HG02798 (cell line): ENCODE measurements at regions not wholly inside any gene's neighbourhood (a gene's known extent, or its start where the extent isn't known, plus 50 kb on each side); places are given as distances from the start of the nearest gene placed in this dataset.
"Not testable (repeated sequence)": the region's sequence is repeated elsewhere in the genome, so short reads cannot be mapped to it uniquely, and the experiment has no call there.

ENCODE experiments used
- ATAC-seq: cut with Tn5 transposase; IDR thresholded peaks from one replicate; pipeline ENCODE4 v1.9.1; 2021; ENCODE audit warnings: mild to moderate bottlenecking; ENCODE audit not compliant: unreplicated experiment, poor library complexity

- ATAC-seq = no peak
Measured at GRCh38 chr6:112401083-112401482, 54.0 kb downstream of the RFPL4B start.

DNA sequence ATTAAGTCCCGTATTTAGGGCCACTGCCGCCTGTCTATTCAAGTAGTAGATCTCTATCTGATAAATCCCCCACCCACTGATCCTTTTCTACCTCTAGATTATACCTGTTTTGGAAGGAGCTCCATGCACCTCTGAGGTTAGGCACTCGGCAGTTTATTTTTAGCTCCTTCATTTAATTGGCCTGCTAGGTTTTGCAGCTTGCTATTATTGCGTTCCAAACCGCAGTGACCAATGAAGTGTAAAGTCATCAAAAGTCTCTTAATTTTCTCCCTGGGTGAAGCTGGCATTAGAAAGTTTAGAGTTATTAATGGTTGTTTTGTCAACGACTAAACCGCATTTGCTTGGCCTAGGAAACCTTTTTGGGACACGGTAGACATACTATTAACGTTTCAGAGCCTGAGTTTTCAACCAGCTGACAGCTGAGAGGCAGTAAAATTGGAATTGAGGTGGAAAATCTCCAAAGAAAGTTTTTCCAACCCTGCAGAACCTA, 60.0 kb downstream of the RFPL4B start:
- ATAC-seq = no peak

DNA sequence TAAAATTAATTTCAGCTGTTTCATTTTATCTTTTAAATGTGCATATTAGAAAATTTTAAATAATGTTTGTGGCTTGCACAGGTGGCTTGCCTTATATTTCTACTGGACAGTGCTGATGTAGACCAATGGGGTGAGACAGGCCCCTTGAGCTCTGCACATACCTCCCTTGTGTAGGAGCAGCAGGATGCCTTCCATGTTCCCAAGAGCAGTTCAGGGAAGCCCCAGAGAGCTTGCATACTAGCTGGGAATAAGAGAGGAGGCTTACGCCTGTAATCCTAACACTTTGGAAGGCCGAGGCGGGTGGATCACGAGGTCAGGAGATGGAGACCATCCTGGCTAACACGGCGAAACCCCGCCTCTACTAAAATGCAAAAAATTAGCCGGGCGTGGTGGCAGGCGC, 61.4 kb downstream of the RFPL4B start:
- no peak for ATAC-seq

- no peak for ATAC-seq
Measured at GRCh38 chr6:112409311-112409710, 62.2 kb downstream of the RFPL4B start.

DNA sequence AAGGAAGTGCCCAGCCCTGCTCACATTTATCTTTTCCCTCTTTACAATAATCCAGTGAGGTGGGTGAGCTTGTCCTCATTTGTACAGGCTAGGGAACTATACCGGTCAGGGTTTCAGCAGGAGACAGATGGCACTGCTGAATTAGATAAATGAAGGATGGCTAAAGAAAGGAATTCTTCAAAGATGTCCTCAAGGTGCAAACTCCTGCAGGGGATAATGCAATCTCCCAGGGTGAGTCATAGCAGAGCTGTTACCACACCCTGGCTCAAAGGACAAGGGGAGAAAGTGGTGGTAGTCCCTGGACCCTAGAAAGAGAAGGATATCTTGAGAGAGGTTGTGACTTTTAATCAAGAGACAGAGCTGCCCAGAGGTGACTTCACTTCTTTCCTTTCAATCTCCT, 66.7 kb downstream of the RFPL4B start:
- ATAC-seq = no peak

- no peak for ATAC-seq
Measured at GRCh38 chr6:112415366-112415765, 68.2 kb downstream of the RFPL4B start.

GRCh38 chr6:112416866-112417265, 69.7 kb downstream of the RFPL4B start:
- ATAC-seq = no peak

- ATAC-seq = not testable (repeated sequence)
Measured at GRCh38 chr6:112427011-112427410, 79.9 kb downstream of the RFPL4B start.

DNA sequence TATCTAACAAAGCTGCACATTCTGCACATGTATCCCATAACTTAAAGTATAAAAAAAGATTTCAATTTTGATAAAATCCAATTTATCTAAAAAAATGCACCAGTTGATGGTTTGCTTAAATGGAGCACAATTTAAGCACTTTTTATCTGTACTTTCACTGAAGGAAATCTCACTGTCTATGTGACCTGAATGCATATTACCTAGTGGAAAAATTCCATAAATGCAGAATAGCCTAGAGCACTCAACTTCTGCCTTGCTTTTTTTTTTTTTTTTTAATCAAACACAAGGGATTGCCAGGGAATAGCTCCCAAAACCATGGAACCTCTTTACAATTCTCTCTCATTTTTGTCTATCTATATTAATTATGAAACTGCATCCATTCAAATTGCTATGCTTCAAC, 80.4 kb downstream of the RFPL4B start:
- no peak for ATAC-seq

GRCh38 chr6:112428477-112428876, 81.3 kb downstream of the RFPL4B start:
- ATAC-seq = no peak

DNA sequence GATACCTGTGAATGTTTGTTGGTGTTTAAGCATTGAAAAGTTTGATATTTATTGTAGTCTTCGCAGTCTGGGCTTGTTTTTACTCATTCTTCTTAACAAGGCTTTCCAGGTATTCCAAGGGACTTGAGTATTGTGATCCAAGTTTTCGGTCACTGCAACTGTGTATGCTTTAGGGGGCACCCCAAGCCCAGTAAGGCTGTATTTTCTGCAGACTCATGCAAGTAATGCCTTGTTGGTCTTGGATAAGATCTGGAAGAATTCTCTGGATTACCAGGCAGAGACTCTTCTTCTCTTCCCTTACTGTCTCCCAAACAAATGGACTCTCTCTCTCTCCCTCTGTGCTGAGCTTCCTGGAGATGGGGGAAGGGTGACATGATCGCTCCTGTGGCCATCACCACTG, 82.1 kb downstream of the RFPL4B start:
- ATAC-seq = no peak

DNA sequence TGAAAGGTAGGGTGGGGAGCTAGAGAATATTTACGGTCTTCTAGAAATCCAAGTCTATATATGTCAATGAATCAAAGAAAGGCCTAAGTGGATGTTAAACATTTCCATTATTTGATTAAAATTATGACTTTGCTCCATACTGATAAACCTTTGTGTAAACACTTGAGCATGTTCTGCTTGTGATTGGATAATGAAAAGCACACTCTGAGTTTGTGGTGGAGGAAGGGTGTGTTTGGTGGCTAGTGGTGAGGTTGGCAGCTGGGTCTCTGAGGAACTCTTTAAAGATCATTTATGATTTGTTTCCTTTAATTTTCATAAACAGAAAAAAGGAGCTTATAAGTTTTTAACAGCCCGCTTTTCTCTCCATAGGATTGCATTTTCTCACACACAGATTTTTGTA, 84.7 kb downstream of the RFPL4B start:
- ATAC-seq = no peak

GRCh38 chr6:112432853-112433252, 85.7 kb downstream of the RFPL4B start:
- no peak for ATAC-seq

GRCh38 chr6:112433457-112433856, 86.3 kb downstream of the RFPL4B start:
- no peak for ATAC-seq

GRCh38 chr6:112434896-112435435, 87.8 kb downstream of the RFPL4B start:
- ATAC-seq = no peak

DNA sequence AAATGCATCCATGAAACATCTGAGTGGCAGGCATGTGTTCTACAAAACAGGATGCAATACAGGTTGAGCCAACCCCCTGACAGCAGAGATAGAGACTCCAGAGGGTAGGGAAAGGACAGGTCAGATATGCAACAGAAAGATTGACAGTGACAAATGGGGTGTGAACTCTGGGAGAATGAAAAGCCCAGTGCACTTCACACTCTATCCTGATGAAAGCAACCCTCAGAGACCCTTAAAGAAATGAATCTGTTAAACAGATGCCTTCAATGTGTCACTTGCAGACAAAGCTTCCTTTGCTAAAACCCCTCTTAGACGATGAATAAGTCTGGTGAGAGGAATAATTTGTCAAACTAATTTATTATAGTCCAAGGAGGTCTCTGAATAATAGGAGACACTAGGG, 89.9 kb downstream of the RFPL4B start:
- no peak for ATAC-seq

GRCh38 chr6:112439010-112439409, 91.9 kb downstream of the RFPL4B start:
- ATAC-seq = no peak

DNA sequence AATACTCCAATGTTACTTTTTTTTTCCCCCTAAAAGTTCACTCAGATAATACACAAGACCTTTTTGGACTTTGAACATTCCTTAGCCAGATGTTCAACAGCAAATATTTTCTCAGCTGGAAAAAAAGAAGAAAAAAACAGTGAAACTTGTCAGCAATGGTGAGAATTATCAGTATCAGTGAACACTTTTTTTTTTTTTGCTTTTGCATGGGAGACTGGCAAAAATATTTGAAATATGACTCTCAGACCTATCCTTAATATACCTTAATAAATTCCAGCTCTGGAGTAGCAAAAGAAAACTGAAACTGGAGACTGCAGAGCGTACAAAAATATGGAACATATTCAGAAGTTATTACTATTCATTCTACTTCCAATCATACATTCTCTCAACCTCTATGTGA, 92.3 kb downstream of the RFPL4B start:
- ATAC-seq = no peak

- ATAC-seq = no peak
Measured at GRCh38 chr6:112441607-112442006, 94.5 kb downstream of the RFPL4B start.

GRCh38 chr6:112443179-112444065, 96.3 kb downstream of the RFPL4B start:
- no peak for ATAC-seq

DNA sequence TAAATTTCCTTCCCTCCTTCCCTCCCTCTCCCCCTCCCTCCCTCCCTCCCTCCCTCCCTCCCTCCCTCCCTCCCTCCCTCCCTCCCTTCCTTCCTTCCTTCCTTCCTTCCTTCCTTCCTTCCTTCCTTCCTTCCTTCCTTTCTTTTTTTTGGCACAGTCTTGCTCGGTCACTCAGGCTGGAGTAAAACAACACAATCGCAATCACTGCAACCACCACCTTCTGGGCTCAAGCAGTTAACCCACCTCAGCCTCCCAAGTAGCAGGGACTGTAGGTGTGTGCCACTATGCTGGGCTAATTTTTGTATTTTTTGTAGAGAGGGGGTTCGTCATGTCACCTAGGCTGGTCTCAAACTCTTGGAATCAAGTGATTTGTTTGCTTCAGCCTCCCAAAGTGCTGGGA, 101.7 kb downstream of the RFPL4B start:
- not testable (repeated sequence) for ATAC-seq

DNA sequence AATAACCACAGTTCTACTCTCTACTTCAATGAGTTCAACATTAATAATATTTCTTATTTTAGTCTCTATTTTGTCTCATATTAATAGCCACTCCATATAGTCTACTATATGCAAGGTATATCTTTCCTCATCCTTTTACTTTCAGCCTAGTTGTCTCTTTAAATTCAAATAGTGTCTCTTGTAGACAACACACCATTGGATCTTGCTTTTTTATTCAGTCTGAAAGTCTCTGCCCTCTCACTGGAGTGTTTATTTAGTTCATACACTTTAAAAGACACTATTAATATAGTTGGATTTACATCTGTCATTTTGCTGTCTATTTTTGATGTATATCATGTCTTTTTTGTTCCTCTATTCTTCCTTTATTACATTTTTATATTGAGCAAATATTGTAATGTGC, 103.5 kb downstream of the RFPL4B start:
- no peak for ATAC-seq
